IMR-90 (cell line): ENCODE measurements at regions not wholly inside any gene's neighbourhood (a gene's known extent, or its start where the extent isn't known, plus 50 kb on each side); places are given as distances from the start of the nearest gene placed in this dataset.

Source experiments
- CEBPB ChIP-seq: IDR thresholded peaks from 2 replicates; pipeline ENCODE4 v1.6.1; 2012; ENCODE audit warnings: low read depth, low read length, improper control_type of control experiment
- MXI1 ChIP-seq: IDR thresholded peaks from 2 replicates; pipeline ENCODE4 v1.6.1; 2012; ENCODE audit warnings: low read depth, mild to moderate bottlenecking, low read length, moderate library complexity, borderline replicate concordance
- TF ChIP-seq, protein P1 (sequence below): conservative IDR thresholded peaks from 2 replicates; pipeline ENCODE4 v1.5.1; 2012; ENCODE audit warnings: mild to moderate bottlenecking, low read depth, low read length, improper control_type of control experiment
- TF ChIP-seq, protein P2 (sequence below): fragments of 150-350 bp; IDR thresholded peaks from 2 replicates; pipeline ENCODE4 v1.6.1; 2017; ENCODE audit warnings: mild to moderate bottlenecking, antibody characterized with exemption, low read length, low read depth

DNA sequence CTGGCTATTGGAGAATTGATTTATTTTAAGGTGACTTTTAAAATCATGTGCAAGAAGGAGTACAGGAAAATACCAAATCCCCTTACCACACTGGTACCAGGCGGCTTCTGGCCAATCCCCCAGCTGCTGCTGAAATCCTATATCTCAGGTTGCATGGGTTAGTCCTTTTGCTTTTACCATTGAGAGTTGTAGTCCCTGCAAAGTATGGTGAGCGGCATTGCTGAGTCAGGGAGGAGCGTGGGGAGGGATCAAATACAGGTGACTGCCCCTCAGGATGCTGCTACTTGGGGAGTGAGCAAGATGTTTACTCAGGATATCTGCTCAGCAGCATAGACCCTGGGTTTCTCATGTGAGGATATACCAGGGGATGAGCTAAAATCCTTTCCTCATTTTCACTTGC, 131.9 kb upstream of the STAC start:
- TF ChIP-seq, protein P1, sequence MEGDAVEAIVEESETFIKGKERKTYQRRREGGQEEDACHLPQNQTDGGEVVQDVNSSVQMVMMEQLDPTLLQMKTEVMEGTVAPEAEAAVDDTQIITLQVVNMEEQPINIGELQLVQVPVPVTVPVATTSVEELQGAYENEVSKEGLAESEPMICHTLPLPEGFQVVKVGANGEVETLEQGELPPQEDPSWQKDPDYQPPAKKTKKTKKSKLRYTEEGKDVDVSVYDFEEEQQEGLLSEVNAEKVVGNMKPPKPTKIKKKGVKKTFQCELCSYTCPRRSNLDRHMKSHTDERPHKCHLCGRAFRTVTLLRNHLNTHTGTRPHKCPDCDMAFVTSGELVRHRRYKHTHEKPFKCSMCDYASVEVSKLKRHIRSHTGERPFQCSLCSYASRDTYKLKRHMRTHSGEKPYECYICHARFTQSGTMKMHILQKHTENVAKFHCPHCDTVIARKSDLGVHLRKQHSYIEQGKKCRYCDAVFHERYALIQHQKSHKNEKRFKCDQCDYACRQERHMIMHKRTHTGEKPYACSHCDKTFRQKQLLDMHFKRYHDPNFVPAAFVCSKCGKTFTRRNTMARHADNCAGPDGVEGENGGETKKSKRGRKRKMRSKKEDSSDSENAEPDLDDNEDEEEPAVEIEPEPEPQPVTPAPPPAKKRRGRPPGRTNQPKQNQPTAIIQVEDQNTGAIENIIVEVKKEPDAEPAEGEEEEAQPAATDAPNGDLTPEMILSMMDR = no peak
- TF ChIP-seq, protein P2, sequence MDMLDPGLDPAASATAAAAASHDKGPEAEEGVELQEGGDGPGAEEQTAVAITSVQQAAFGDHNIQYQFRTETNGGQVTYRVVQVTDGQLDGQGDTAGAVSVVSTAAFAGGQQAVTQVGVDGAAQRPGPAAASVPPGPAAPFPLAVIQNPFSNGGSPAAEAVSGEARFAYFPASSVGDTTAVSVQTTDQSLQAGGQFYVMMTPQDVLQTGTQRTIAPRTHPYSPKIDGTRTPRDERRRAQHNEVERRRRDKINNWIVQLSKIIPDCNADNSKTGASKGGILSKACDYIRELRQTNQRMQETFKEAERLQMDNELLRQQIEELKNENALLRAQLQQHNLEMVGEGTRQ = no peak
- TF ChIP-seq MXI1 (no peak), CEBPB (no peak)
